HG02798 (cell line): ENCODE measurements at regions not wholly inside any gene's neighbourhood (a gene's known extent, or its start where the extent isn't known, plus 50 kb on each side); places are given as distances from the start of the nearest gene placed in this dataset.
"Not testable (repeated sequence)": the region's sequence is repeated elsewhere in the genome, so short reads cannot be mapped to it uniquely, and the experiment has no call there.

Experiments
- ATAC-seq: cut with Tn5 transposase; IDR thresholded peaks from one replicate; pipeline ENCODE4 v1.9.1; 2021; ENCODE audit warnings: mild to moderate bottlenecking; ENCODE audit not compliant: unreplicated experiment, poor library complexity

- no peak for ATAC-seq
Observed at GRCh38 chr4:66034262-66034661, 364.0 kb upstream of the EPHA5 start.

GRCh38 chr4:66032571-66032970 lies 362.3 kb upstream of the EPHA5 start:
- ATAC-seq = no peak

- ATAC-seq = no peak
Observed at GRCh38 chr4:66028668-66029067, 358.4 kb upstream of the EPHA5 start.

- no peak for ATAC-seq
Observed at GRCh38 chr4:66023061-66023460, 352.8 kb upstream of the EPHA5 start.

- no peak for ATAC-seq
Observed at GRCh38 chr4:66017671-66018070, 347.4 kb upstream of the EPHA5 start.

GRCh38 chr4:66016240-66016639 lies 346.0 kb upstream of the EPHA5 start:
- ATAC-seq = no peak

- no peak for ATAC-seq
Observed at GRCh38 chr4:66014146-66014765, 344.0 kb upstream of the EPHA5 start.

- ATAC-seq = no peak
Observed at GRCh38 chr4:66000510-66001117, 330.3 kb upstream of the EPHA5 start.

- no peak for ATAC-seq
Observed at GRCh38 chr4:65999518-65999871, 329.2 kb upstream of the EPHA5 start.

GRCh38 chr4:65998807-65999517 lies 328.7 kb upstream of the EPHA5 start:
- not testable (repeated sequence) for ATAC-seq

- no peak for ATAC-seq
Observed at GRCh38 chr4:65983061-65983460, 312.8 kb upstream of the EPHA5 start.

GRCh38 chr4:65976287-65976686 lies 306.0 kb upstream of the EPHA5 start:
- ATAC-seq = no peak

GRCh38 chr4:65973186-65973585 lies 302.9 kb upstream of the EPHA5 start:
- no peak for ATAC-seq

- no peak for ATAC-seq
Observed at GRCh38 chr4:65971686-65972085, 301.4 kb upstream of the EPHA5 start.

GRCh38 chr4:65968831-65969558 lies 298.7 kb upstream of the EPHA5 start:
- ATAC-seq = no peak

- ATAC-seq = no peak
Observed at GRCh38 chr4:65960751-65961150, 290.5 kb upstream of the EPHA5 start.

- ATAC-seq = no peak
Observed at GRCh38 chr4:65954416-65954815, 284.1 kb upstream of the EPHA5 start.

GRCh38 chr4:65951177-65951576 lies 280.9 kb upstream of the EPHA5 start:
- no peak for ATAC-seq

GRCh38 chr4:65943076-65943475 lies 272.8 kb upstream of the EPHA5 start:
- ATAC-seq = no peak

- ATAC-seq = no peak
Observed at GRCh38 chr4:65924843-65925242, 254.6 kb upstream of the EPHA5 start.

GRCh38 chr4:65923616-65924015 lies 253.3 kb upstream of the EPHA5 start:
- ATAC-seq = no peak
